ENCODE measurements at regions not wholly inside any gene's neighbourhood (a gene's known extent, or its start where the extent isn't known, plus 50 kb on each side); places are given as distances from the start of the nearest gene placed in this dataset.

DNA sequence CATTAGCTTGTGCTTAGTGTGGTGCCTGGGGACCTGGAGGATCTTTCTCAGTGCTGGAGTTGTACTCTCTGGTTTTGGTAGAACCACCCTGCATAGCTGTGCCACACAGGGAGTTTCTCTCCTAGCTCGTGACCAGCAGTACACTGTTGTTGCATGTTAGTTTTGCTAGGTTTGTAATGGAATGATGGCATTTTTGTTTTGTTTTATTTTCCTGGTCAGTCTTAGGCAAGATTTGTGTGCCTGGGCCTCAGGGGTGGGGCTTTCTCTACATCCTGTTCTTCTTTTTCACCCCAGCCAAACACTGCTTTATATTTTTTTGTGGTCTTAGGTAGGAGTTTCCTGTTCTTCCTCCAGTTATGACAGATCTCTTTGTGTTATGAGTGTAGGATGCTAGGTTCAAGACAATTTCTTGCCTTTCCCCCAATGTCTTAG lies 534.5 kb upstream of the KCNMB2 start:
- Histone ChIP-seq H3K4me3 (no peak overlapping the region), H3K36me3 (no peaks in the 10 kb centered on the region), H3K27ac (no peak overlapping the region), H3K4me1 (ENCODE audit: low read depth) (no peaks in the 10 kb centered on the region), H3K27me3 (no peaks in the 10 kb centered on the region), H3K9me3 (ENCODE audit: low read depth) (no peaks in the 10 kb centered on the region)
- TF ChIP-seq, protein P1, sequence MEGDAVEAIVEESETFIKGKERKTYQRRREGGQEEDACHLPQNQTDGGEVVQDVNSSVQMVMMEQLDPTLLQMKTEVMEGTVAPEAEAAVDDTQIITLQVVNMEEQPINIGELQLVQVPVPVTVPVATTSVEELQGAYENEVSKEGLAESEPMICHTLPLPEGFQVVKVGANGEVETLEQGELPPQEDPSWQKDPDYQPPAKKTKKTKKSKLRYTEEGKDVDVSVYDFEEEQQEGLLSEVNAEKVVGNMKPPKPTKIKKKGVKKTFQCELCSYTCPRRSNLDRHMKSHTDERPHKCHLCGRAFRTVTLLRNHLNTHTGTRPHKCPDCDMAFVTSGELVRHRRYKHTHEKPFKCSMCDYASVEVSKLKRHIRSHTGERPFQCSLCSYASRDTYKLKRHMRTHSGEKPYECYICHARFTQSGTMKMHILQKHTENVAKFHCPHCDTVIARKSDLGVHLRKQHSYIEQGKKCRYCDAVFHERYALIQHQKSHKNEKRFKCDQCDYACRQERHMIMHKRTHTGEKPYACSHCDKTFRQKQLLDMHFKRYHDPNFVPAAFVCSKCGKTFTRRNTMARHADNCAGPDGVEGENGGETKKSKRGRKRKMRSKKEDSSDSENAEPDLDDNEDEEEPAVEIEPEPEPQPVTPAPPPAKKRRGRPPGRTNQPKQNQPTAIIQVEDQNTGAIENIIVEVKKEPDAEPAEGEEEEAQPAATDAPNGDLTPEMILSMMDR (IDR thresholded peaks at IDR 0.05; ENCODE audit: low read depth, low read length) = no peak
- DNase-seq (ENCODE audit: low read depth in 1 of 2, low spot score in 1 of 2) = peak in 1 of 2 donors; percentile 28

DNA sequence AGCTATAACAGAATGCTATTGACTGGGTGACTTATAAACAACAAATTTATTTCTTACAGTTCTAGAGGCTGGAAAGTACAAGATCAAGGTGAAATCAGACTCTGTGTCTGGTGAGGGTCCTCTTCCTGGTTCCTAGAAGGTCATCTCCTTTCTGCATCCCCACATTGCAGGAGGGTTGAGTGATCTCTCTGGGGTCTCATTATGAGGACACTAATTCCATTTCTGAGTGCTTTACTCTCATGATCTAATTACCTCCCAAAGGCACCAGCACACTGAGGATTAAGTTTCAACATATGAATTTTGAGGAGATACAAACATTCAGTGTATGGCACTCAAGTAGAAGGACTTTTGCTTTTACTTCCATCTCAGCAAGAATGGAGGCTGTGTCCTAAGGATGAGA lies 534.1 kb upstream of the KCNMB2 start:
- TF ChIP-seq, protein P1 (IDR thresholded peaks at IDR 0.05; ENCODE audit: low read depth, low read length) = no peak
- no peaks in the 10 kb centered on the region for H3K4me1 ChIP-seq (ENCODE audit: low read depth)

GRCh38 chr3:178003756-178004155 lies 532.5 kb upstream of the KCNMB2 start:
- Histone ChIP-seq H3K36me3 (no peaks in the 10 kb centered on the region), H3K4me3 (no peak overlapping the region), H3K27me3 (no peaks in the 10 kb centered on the region), H3K9me3 (ENCODE audit: low read depth) (no peaks in the 10 kb centered on the region), H3K27ac (no peak overlapping the region), H3K4me1 (ENCODE audit: low read depth) (no peaks in the 10 kb centered on the region)
- TF ChIP-seq, protein P1 (IDR thresholded peaks at IDR 0.05; ENCODE audit: low read depth, low read length) = no peak
- DNase-seq (ENCODE audit: low read depth in 1 of 2, low spot score in 1 of 2) = peak in 1 of 2 donors; percentile 57

More for the DNA sequence above, 534.1 kb upstream of the KCNMB2 start:
- no peak for DNase-seq (ENCODE audit: low read depth in 1 of 2, low spot score in 1 of 2)
- no peak overlapping the region for H3K4me3 ChIP-seq
- no peaks in the 10 kb centered on the region for H3K27me3 ChIP-seq
- H3K9me3 ChIP-seq (ENCODE audit: low read depth) = no peaks in the 10 kb centered on the region
- no peaks in the 10 kb centered on the region for H3K36me3 ChIP-seq
- H3K27ac ChIP-seq = no peak overlapping the region

DNA sequence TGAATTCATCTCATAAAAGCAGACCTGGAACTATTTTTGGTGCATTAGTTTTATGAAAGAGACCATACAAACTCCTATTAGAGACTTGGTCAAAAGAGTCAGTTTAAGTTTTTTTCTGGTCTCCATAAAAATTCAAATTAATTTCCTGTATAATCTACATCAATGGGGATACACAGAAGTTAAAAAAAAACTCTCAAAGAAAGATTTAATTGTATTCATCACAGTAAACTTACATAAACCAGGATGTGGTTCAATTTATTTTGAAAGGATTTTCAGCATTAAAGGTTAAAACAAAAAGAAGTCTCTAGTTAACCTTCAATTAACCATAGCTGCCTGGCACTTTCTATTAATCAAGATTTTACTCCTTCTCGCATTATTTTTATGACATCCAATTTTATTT lies 530.3 kb upstream of the KCNMB2 start:
- no peak for DNase-seq (ENCODE audit: low read depth in 1 of 2, low spot score in 1 of 2)
- H3K27ac ChIP-seq = no peak overlapping the region
- H3K4me1 ChIP-seq (ENCODE audit: low read depth) = no peaks in the 10 kb centered on the region
- TF ChIP-seq, protein P1 (IDR thresholded peaks at IDR 0.05; ENCODE audit: low read depth, low read length) = no peak
- H3K9me3 ChIP-seq (ENCODE audit: low read depth) = no peaks in the 10 kb centered on the region
- H3K4me3 ChIP-seq = no peak overlapping the region
- H3K36me3 ChIP-seq = no peaks in the 10 kb centered on the region
- no peaks in the 10 kb centered on the region for H3K27me3 ChIP-seq

DNA sequence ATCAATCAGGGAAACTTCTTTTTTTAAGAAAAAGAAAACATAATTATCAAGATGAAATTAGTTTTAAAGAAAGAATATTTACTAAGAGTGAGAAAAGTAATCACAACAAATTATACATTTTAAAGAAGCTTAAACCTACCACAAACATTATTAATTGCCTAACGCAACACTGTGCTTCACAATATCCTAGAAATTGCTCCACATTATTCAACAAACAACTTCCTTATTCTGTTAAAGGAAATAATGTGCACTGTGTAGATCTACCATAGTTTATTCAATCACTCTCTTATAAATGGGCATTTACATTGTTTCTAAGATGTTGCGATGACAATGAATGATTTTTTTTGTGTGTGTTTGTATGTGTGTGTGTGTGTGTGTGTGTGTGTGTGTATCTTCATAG lies 525.9 kb upstream of the KCNMB2 start:
- Histone ChIP-seq H3K27ac (no peak overlapping the region), H3K36me3 (no peaks in the 10 kb centered on the region), H3K27me3 (no peaks in the 10 kb centered on the region), H3K4me3 (no peak overlapping the region), H3K9me3 (ENCODE audit: low read depth) (no peaks in the 10 kb centered on the region), H3K4me1 (ENCODE audit: low read depth) (no peaks in the 10 kb centered on the region)
- DNase-seq (ENCODE audit: low read depth in 1 of 2, low spot score in 1 of 2) = no peak
- TF ChIP-seq, protein P1 (IDR thresholded peaks at IDR 0.05; ENCODE audit: low read depth, low read length) = no peak

GRCh38 chr3:178019645-178020044 lies 516.6 kb upstream of the KCNMB2 start:
- no peaks in the 10 kb centered on the region for H3K27me3 ChIP-seq
- DNase-seq (ENCODE audit: low read depth in 1 of 2, low spot score in 1 of 2) = no peak
- no peaks in the 10 kb centered on the region for H3K4me1 ChIP-seq (ENCODE audit: low read depth)
- no peak overlapping the region for H3K27ac ChIP-seq
- TF ChIP-seq, protein P1 (IDR thresholded peaks at IDR 0.05; ENCODE audit: low read depth, low read length) = no peak
- H3K36me3 ChIP-seq = no peaks in the 10 kb centered on the region
- H3K4me3 ChIP-seq = no peak overlapping the region
- H3K9me3 ChIP-seq (ENCODE audit: low read depth) = no peaks in the 10 kb centered on the region
